ENCODE measurements at regions not wholly inside any gene's neighbourhood (a gene's known extent, or its start where the extent isn't known, plus 50 kb on each side); places are given as distances from the start of the nearest gene placed in this dataset.

DNA sequence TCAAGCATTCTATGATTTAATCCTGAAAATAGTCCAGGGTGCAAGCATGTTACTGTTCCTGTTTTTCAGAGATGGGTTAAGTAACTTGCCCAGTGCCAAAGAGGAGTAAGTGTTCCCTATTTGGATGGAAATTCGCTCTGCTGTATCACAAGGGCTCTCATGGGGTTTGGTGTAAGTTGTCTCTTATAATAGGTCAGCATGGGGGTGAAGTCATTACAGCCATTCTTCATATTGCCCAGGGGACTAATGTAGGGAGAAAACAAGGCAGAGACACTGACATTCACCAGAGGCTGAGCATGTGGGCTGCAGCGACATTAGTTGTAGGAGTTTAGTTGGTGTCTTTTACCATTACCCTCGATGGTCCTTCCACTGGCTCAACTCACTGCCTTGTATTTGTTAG lies 142.1 kb upstream of the GLRA1 start:
- intact Hi-C loops (cut with DNase I) = no loop called here
- TF ChIP-seq, protein P1, sequence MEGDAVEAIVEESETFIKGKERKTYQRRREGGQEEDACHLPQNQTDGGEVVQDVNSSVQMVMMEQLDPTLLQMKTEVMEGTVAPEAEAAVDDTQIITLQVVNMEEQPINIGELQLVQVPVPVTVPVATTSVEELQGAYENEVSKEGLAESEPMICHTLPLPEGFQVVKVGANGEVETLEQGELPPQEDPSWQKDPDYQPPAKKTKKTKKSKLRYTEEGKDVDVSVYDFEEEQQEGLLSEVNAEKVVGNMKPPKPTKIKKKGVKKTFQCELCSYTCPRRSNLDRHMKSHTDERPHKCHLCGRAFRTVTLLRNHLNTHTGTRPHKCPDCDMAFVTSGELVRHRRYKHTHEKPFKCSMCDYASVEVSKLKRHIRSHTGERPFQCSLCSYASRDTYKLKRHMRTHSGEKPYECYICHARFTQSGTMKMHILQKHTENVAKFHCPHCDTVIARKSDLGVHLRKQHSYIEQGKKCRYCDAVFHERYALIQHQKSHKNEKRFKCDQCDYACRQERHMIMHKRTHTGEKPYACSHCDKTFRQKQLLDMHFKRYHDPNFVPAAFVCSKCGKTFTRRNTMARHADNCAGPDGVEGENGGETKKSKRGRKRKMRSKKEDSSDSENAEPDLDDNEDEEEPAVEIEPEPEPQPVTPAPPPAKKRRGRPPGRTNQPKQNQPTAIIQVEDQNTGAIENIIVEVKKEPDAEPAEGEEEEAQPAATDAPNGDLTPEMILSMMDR (IDR thresholded peaks at IDR 0.05) = no peak
- TF ChIP-seq POLR2AphosphoS5 (IDR thresholded peaks at IDR 0.05) (no peak), POLR2A (IDR thresholded peaks at IDR 0.05) (no peak)
- no peak for DNase-seq (ENCODE audit: low spot score)
- H3K4me3 ChIP-seq = no peak overlapping the region
- H3K27ac ChIP-seq = no peak overlapping the region
- 78% methylated on average over 3 of the region's 3 CpGs for WGBS
- no peaks in the 10 kb centered on the region for H3K36me3 ChIP-seq
- no peaks in the 10 kb centered on the region for H3K4me1 ChIP-seq (replicated peaks)
- no peaks in the 10 kb centered on the region for H3K27me3 ChIP-seq (replicated peaks; ENCODE audit: insufficient read depth)
- no peaks in the 10 kb centered on the region for H3K9me3 ChIP-seq

DNA sequence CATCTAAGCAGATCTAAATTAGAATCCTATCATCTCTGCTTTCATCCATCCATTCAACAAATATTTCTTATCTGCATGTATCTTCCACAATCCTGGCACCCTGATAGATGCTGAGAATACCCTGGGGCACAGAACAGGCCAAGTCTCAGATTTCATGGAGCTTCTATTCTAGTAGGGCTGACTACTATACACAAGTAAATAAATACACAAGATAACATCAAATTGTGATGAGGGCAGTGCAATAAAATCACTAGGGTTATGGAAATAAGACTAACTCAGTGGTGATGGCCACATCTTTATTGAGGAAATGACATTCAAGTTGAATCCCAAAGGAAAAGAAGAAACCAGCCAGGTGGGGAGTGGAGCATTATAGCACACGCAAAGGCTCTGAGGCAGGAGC lies 138.4 kb upstream of the GLRA1 start:
- 67% methylated on average over 1 of the region's 1 CpG for WGBS
- no peak overlapping the region for H3K4me3 ChIP-seq

DNA sequence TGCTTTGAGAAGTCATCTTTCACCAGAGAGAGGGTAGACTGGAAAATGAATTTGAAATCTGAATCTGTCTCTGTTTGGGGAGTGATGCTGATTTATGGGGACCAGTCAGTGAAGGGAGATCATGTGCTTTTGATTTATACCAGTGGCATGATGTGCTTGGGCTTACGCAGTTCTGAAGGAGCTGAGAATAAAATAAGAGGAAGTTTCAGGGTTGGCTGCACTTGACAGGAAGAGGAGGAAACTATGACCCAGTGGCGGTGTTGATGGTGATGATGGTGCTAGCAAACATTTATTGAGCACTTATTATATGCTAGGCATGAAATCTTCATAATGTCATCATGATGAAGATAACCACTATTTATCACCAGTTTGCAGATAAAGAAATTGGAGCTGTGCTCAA lies 136.4 kb upstream of the GLRA1 start:
- TF ChIP-seq POLR2AphosphoS5 (IDR thresholded peaks at IDR 0.05) = no peak
- TF ChIP-seq POLR2A (IDR thresholded peaks at IDR 0.05) = no peak
- TF ChIP-seq, protein P1 (IDR thresholded peaks at IDR 0.05) = no peak
- no peak for DNase-seq (ENCODE audit: low spot score)
- Histone ChIP-seq H3K27me3 (replicated peaks; ENCODE audit: insufficient read depth) (no peaks in the 10 kb centered on the region), H3K4me1 (replicated peaks) (no peaks in the 10 kb centered on the region), H3K36me3 (no peaks in the 10 kb centered on the region), H3K27ac (no peak overlapping the region), H3K4me3 (no peak overlapping the region), H3K9me3 (no peaks in the 10 kb centered on the region)
- intact Hi-C loops (cut with DNase I) = no loop called here
- 86% methylated on average over 2 of the region's 2 CpGs for WGBS

More for the DNA sequence above, 138.4 kb upstream of the GLRA1 start:
- no peaks in the 10 kb centered on the region for H3K4me1 ChIP-seq (replicated peaks)
- no peaks in the 10 kb centered on the region for H3K9me3 ChIP-seq
- no peak for DNase-seq (ENCODE audit: low spot score)
- H3K27me3 ChIP-seq (replicated peaks; ENCODE audit: insufficient read depth) = no peaks in the 10 kb centered on the region
- H3K27ac ChIP-seq = no peak overlapping the region
- intact Hi-C loops (cut with DNase I) = no loop called here
- H3K36me3 ChIP-seq = no peaks in the 10 kb centered on the region
- TF ChIP-seq, protein P1 (IDR thresholded peaks at IDR 0.05) = no peak
- TF ChIP-seq POLR2A (IDR thresholded peaks at IDR 0.05) = no peak
- TF ChIP-seq POLR2AphosphoS5 (IDR thresholded peaks at IDR 0.05) = no peak

DNA sequence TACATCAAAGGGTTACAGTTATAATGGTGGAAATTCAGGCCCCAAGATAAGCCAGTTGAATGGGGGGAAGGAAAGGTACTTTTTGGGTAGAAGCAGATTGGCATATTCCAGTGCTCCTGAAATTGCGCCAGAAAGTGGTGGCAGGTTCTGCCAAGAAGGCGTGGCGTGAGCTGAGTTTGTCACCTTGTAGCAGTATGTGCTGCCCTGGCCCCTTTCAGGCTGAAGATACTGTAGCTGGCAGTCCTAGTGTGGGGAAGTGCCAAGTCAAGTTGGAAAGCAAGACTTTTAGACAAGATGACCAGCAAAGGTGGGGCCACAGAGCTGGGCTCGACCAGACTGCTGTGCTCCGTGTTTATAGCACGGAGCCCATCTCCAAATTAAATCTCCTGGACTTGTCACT lies 133.6 kb upstream of the GLRA1 start:
- intact Hi-C loops (cut with DNase I) = no loop called here
- no peaks in the 10 kb centered on the region for H3K4me1 ChIP-seq (replicated peaks)
- H3K9me3 ChIP-seq = no peaks in the 10 kb centered on the region
- no peak for DNase-seq (ENCODE audit: low spot score)
- 91% methylated on average over 6 of the region's 6 CpGs for WGBS
- no peak overlapping the region for H3K27ac ChIP-seq
- H3K36me3 ChIP-seq = no peaks in the 10 kb centered on the region
- H3K27me3 ChIP-seq (replicated peaks; ENCODE audit: insufficient read depth) = no peaks in the 10 kb centered on the region
- TF ChIP-seq, protein P1 (IDR thresholded peaks at IDR 0.05) = no peak
- no peak for TF ChIP-seq POLR2AphosphoS5 (IDR thresholded peaks at IDR 0.05)
- no peak for TF ChIP-seq POLR2A (IDR thresholded peaks at IDR 0.05)
- no peak overlapping the region for H3K4me3 ChIP-seq

DNA sequence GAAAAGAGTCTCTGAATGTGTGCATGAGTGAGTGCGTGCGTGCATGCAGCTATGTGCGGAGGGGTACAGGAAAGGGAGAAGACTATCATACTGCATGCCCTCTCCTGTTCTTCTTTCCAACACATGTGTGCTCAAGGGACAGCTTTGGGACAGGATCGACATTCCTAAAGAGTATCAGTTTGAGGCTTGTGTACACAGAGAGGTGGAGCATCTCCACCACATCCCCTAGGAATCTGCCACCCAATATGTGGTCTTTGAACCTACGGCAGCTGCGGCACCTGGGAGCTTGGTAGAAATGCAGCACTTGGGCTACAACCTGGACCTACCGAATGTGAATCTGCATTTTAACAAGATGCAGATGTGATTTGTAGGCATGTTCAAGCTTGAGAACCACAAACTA lies 132.3 kb upstream of the GLRA1 start:
- no peaks in the 10 kb centered on the region for H3K9me3 ChIP-seq
- H3K27ac ChIP-seq = no peak overlapping the region
- 80% methylated on average over 7 of the region's 7 CpGs for WGBS
- DNase-seq (ENCODE audit: low spot score) = no peak
- no peaks in the 10 kb centered on the region for H3K4me1 ChIP-seq (replicated peaks)
- H3K36me3 ChIP-seq = no peaks in the 10 kb centered on the region
- H3K27me3 ChIP-seq (replicated peaks; ENCODE audit: insufficient read depth) = no peaks in the 10 kb centered on the region
- TF ChIP-seq POLR2AphosphoS5 (IDR thresholded peaks at IDR 0.05) = no peak
- TF ChIP-seq, protein P1 (IDR thresholded peaks at IDR 0.05) = no peak
- no peak for TF ChIP-seq POLR2A (IDR thresholded peaks at IDR 0.05)
- no peak overlapping the region for H3K4me3 ChIP-seq
- intact Hi-C loops (cut with DNase I) = no loop called here
